ENCODE measurements at regions not wholly inside any gene's neighbourhood (a gene's known extent, or its start where the extent isn't known, plus 50 kb on each side); places are given as distances from the start of the nearest gene placed in this dataset.
A peak's percentile ranks its signal among the peaks of the same experiment; 100 is the strongest.

GRCh38 chr13:47678201-47678968 lies 322.7 kb downstream of the SUCLA2 start:
- Histone ChIP-seq H3K36me3 (ENCODE audit: control insufficient read depth, insufficient read depth, low read length) (no peaks in the 10 kb centered on the region), H3K4me1 (ENCODE audit: control insufficient read depth, insufficient read depth, low read length) (peaks cover 1% of the 10 kb centered on the region), H3K27me3 (ENCODE audit: control insufficient read depth, insufficient read depth, low read length) (no peaks in the 10 kb centered on the region), H3K4me3 (ENCODE audit: low read length) (no peak overlapping the region), H3K9me3 (replicated peaks; ENCODE audit: control insufficient read depth, low read depth, low read length) (no peaks in the 10 kb centered on the region), H3K27ac (ENCODE audit: low read length) (no peak overlapping the region)
- no peak for DNase-seq
- WGBS (ENCODE audit: insufficient coverage) = no CpG with 5 or more reads among the region's 4 CpGs

- no peak for DNase-seq
These were observed 325.2 kb downstream of the SUCLA2 start for GRCh38 chr13:47675871-47676270.

GRCh38 chr13:47673009-47673850 lies 327.8 kb downstream of the SUCLA2 start:
- Histone ChIP-seq H3K27me3 (ENCODE audit: control insufficient read depth, insufficient read depth, low read length) (no peaks in the 10 kb centered on the region), H3K9me3 (replicated peaks; ENCODE audit: control insufficient read depth, low read depth, low read length) (no peaks in the 10 kb centered on the region), H3K27ac (ENCODE audit: low read length) (peak overlapping the region; percentile 73), H3K36me3 (ENCODE audit: control insufficient read depth, insufficient read depth, low read length) (no peaks in the 10 kb centered on the region), H3K4me1 (ENCODE audit: control insufficient read depth, insufficient read depth, low read length) (peaks cover 4% of the 10 kb centered on the region), H3K4me3 (ENCODE audit: low read length) (no peak overlapping the region)
- DNase-seq = peak; percentile 93
- WGBS (ENCODE audit: insufficient coverage) = 29% methylated on average over 1 of the region's 5 CpGs

More at GRCh38 chr13:47675871-47676270, 325.2 kb downstream of the SUCLA2 start:
- WGBS (ENCODE audit: insufficient coverage) = 100% methylated on average over 1 of the region's 4 CpGs
- Histone ChIP-seq H3K4me1 (ENCODE audit: control insufficient read depth, insufficient read depth, low read length) (peaks cover 4% of the 10 kb centered on the region), H3K27me3 (ENCODE audit: control insufficient read depth, insufficient read depth, low read length) (no peaks in the 10 kb centered on the region), H3K27ac (ENCODE audit: low read length) (no peak overlapping the region), H3K9me3 (replicated peaks; ENCODE audit: control insufficient read depth, low read depth, low read length) (no peaks in the 10 kb centered on the region), H3K4me3 (ENCODE audit: low read length) (no peak overlapping the region), H3K36me3 (ENCODE audit: control insufficient read depth, insufficient read depth, low read length) (no peaks in the 10 kb centered on the region)

GRCh38 chr13:47672245-47673008 lies 328.6 kb downstream of the SUCLA2 start:
- H3K27me3 ChIP-seq (ENCODE audit: control insufficient read depth, insufficient read depth, low read length) = no peaks in the 10 kb centered on the region
- no peak overlapping the region for H3K4me3 ChIP-seq (ENCODE audit: low read length)
- DNase-seq = peak; percentile 91
- peak overlapping the region; percentile 73 for H3K27ac ChIP-seq (ENCODE audit: low read length)
- WGBS (ENCODE audit: insufficient coverage) = 27% methylated on average over 2 of the region's 3 CpGs
- peaks cover 4% of the 10 kb centered on the region for H3K4me1 ChIP-seq (ENCODE audit: control insufficient read depth, insufficient read depth, low read length)
- no peaks in the 10 kb centered on the region for H3K36me3 ChIP-seq (ENCODE audit: control insufficient read depth, insufficient read depth, low read length)
- H3K9me3 ChIP-seq (replicated peaks; ENCODE audit: control insufficient read depth, low read depth, low read length) = no peaks in the 10 kb centered on the region

- no peaks in the 10 kb centered on the region for H3K27me3 ChIP-seq (ENCODE audit: control insufficient read depth, insufficient read depth, low read length)
- no CpG with 5 or more reads among the region's 3 CpGs for WGBS (ENCODE audit: insufficient coverage)
These were observed 329.3 kb downstream of the SUCLA2 start for GRCh38 chr13:47671776-47672175.

GRCh38 chr13:47665043-47665442 lies 336.0 kb downstream of the SUCLA2 start:
- peak; percentile 26 for DNase-seq
- WGBS (ENCODE audit: insufficient coverage) = no CpG with 5 or more reads among the region's 3 CpGs
- Histone ChIP-seq H3K36me3 (ENCODE audit: control insufficient read depth, insufficient read depth, low read length) (no peaks in the 10 kb centered on the region), H3K9me3 (replicated peaks; ENCODE audit: control insufficient read depth, low read depth, low read length) (no peaks in the 10 kb centered on the region), H3K4me3 (ENCODE audit: low read length) (no peak overlapping the region), H3K27me3 (ENCODE audit: control insufficient read depth, insufficient read depth, low read length) (no peaks in the 10 kb centered on the region), H3K4me1 (ENCODE audit: control insufficient read depth, insufficient read depth, low read length) (no peaks in the 10 kb centered on the region), H3K27ac (ENCODE audit: low read length) (no peak overlapping the region)

More at GRCh38 chr13:47671776-47672175, 329.3 kb downstream of the SUCLA2 start:
- Histone ChIP-seq H3K4me1 (ENCODE audit: control insufficient read depth, insufficient read depth, low read length) (peaks cover 4% of the 10 kb centered on the region), H3K9me3 (replicated peaks; ENCODE audit: control insufficient read depth, low read depth, low read length) (no peaks in the 10 kb centered on the region), H3K4me3 (ENCODE audit: low read length) (no peak overlapping the region), H3K27ac (ENCODE audit: low read length) (peak overlapping the region; percentile 26), H3K36me3 (ENCODE audit: control insufficient read depth, insufficient read depth, low read length) (no peaks in the 10 kb centered on the region)
- DNase-seq = peak; percentile 39

- Histone ChIP-seq H3K36me3 (ENCODE audit: control insufficient read depth, insufficient read depth, low read length) (no peaks in the 10 kb centered on the region), H3K4me1 (ENCODE audit: control insufficient read depth, insufficient read depth, low read length) (no peaks in the 10 kb centered on the region), H3K4me3 (ENCODE audit: low read length) (no peak overlapping the region), H3K27ac (ENCODE audit: low read length) (no peak overlapping the region), H3K27me3 (ENCODE audit: control insufficient read depth, insufficient read depth, low read length) (no peaks in the 10 kb centered on the region), H3K9me3 (replicated peaks; ENCODE audit: control insufficient read depth, low read depth, low read length) (no peaks in the 10 kb centered on the region)
- WGBS (ENCODE audit: insufficient coverage) = 94% methylated on average over 2 of the region's 4 CpGs
- DNase-seq = no peak
These were observed 340.0 kb downstream of the SUCLA2 start for GRCh38 chr13:47661076-47661475.

GRCh38 chr13:47656651-47657050 lies 344.4 kb downstream of the SUCLA2 start:
- no CpG with 5 or more reads among the region's 1 CpG for WGBS (ENCODE audit: insufficient coverage)
- no peak for DNase-seq

GRCh38 chr13:47650209-47650608 lies 350.9 kb downstream of the SUCLA2 start:
- H3K27ac ChIP-seq (ENCODE audit: low read length) = no peak overlapping the region
- no peak for DNase-seq

More at GRCh38 chr13:47656651-47657050, 344.4 kb downstream of the SUCLA2 start:
- no peaks in the 10 kb centered on the region for H3K4me1 ChIP-seq (ENCODE audit: control insufficient read depth, insufficient read depth, low read length)
- H3K27me3 ChIP-seq (ENCODE audit: control insufficient read depth, insufficient read depth, low read length) = no peaks in the 10 kb centered on the region
- H3K27ac ChIP-seq (ENCODE audit: low read length) = no peak overlapping the region
- no peak overlapping the region for H3K4me3 ChIP-seq (ENCODE audit: low read length)
- no peaks in the 10 kb centered on the region for H3K9me3 ChIP-seq (replicated peaks; ENCODE audit: control insufficient read depth, low read depth, low read length)
- H3K36me3 ChIP-seq (ENCODE audit: control insufficient read depth, insufficient read depth, low read length) = no peaks in the 10 kb centered on the region

GRCh38 chr13:47647001-47647400 lies 354.1 kb downstream of the SUCLA2 start:
- no peaks in the 10 kb centered on the region for H3K36me3 ChIP-seq (ENCODE audit: control insufficient read depth, insufficient read depth, low read length)
- no peaks in the 10 kb centered on the region for H3K4me1 ChIP-seq (ENCODE audit: control insufficient read depth, insufficient read depth, low read length)
- peak; percentile 25 for DNase-seq
- no peaks in the 10 kb centered on the region for H3K27me3 ChIP-seq (ENCODE audit: control insufficient read depth, insufficient read depth, low read length)
- H3K27ac ChIP-seq (ENCODE audit: low read length) = no peak overlapping the region
- no peaks in the 10 kb centered on the region for H3K9me3 ChIP-seq (replicated peaks; ENCODE audit: control insufficient read depth, low read depth, low read length)
- no peak overlapping the region for H3K4me3 ChIP-seq (ENCODE audit: low read length)

More at GRCh38 chr13:47650209-47650608, 350.9 kb downstream of the SUCLA2 start:
- H3K4me1 ChIP-seq (ENCODE audit: control insufficient read depth, insufficient read depth, low read length) = no peaks in the 10 kb centered on the region
- H3K4me3 ChIP-seq (ENCODE audit: low read length) = no peak overlapping the region
- H3K27me3 ChIP-seq (ENCODE audit: control insufficient read depth, insufficient read depth, low read length) = no peaks in the 10 kb centered on the region
- no peaks in the 10 kb centered on the region for H3K36me3 ChIP-seq (ENCODE audit: control insufficient read depth, insufficient read depth, low read length)
- H3K9me3 ChIP-seq (replicated peaks; ENCODE audit: control insufficient read depth, low read depth, low read length) = no peaks in the 10 kb centered on the region

All from muscle of leg (tissue), 3 donors.